Nucleus accumbens (tissue), 56 donors: ENCODE measurements at regions not wholly inside any gene's neighbourhood (a gene's known extent, or its start where the extent isn't known, plus 50 kb on each side); places are given as distances from the start of the nearest gene placed in this dataset.
"Not testable (repeated sequence)": the region's sequence is repeated elsewhere in the genome, so short reads cannot be mapped to it uniquely, and the experiment has no call there.

Source experiments
- DNase-seq, 56 donors: peaks; one replicate each; lab custom pipeline; 2025; lab: John Stamatoyannopoulos, UW

GRCh38 chr2:16061441-16062217 is 121.3 kb downstream of the MYCN start:
- no peak for DNase-seq

- DNase-seq = no peak
These were observed 120.6 kb downstream of the MYCN start for GRCh38 chr2:16060936-16061338.

GRCh38 chr2:16060125-16060935 is 120.0 kb downstream of the MYCN start:
- DNase-seq = no peak

- DNase-seq = no peak
These were observed 119.2 kb downstream of the MYCN start for GRCh38 chr2:16059393-16060016.

GRCh38 chr2:16058747-16059358 is 118.5 kb downstream of the MYCN start:
- no peak for DNase-seq

GRCh38 chr2:16058256-16058655 is 117.9 kb downstream of the MYCN start:
- DNase-seq = no peak

GRCh38 chr2:16057661-16058060 is 117.3 kb downstream of the MYCN start:
- DNase-seq = no peak

- DNase-seq = peak in 1 of 56 donors; percentile 9
These were observed 115.7 kb downstream of the MYCN start for GRCh38 chr2:16055848-16056580.

GRCh38 chr2:16053437-16054257 is 113.3 kb downstream of the MYCN start:
- no peak for DNase-seq

- DNase-seq = not testable (repeated sequence)
These were observed 112.3 kb downstream of the MYCN start for GRCh38 chr2:16052571-16053052.

GRCh38 chr2:16051841-16052564 is 111.7 kb downstream of the MYCN start:
- no peak for DNase-seq

- peak in 2 of 56 donors; percentile 9 to 25 for DNase-seq
These were observed 110.6 kb downstream of the MYCN start for GRCh38 chr2:16050908-16051489.

GRCh38 chr2:16050261-16050907 is 110.0 kb downstream of the MYCN start:
- DNase-seq = no peak

GRCh38 chr2:16049406-16049805 is 109.1 kb downstream of the MYCN start:
- no peak for DNase-seq

GRCh38 chr2:16048466-16048865 is 108.1 kb downstream of the MYCN start:
- DNase-seq = no peak

- no peak for DNase-seq
These were observed 107.4 kb downstream of the MYCN start for GRCh38 chr2:16047701-16048100.

- DNase-seq = no peak
These were observed 106.3 kb downstream of the MYCN start for GRCh38 chr2:16046649-16047048.
